Osteocyte (in vitro differentiated cells): ENCODE measurements at regions not wholly inside any gene's neighbourhood (a gene's known extent, or its start where the extent isn't known, plus 50 kb on each side); places are given as distances from the start of the nearest gene placed in this dataset.

Source experiments
- DNase-seq: peaks from one replicate; pipeline ENCODE4 v3.0.0; 2021; ENCODE audit warnings: mixed read lengths; ENCODE audit not compliant: unreplicated experiment; ENCODE audit errors: extremely low spot score
- H3K27ac Mint-ChIP-seq: one replicate; pipeline ENCODE4 v1.8.0; 2021; ENCODE audit warnings: mild to moderate bottlenecking, mixed read lengths; ENCODE audit not compliant: unreplicated experiment
- H3K27me3 Mint-ChIP-seq: one replicate; pipeline ENCODE4 v1.8.0; 2021; ENCODE audit warnings: mixed read lengths; ENCODE audit not compliant: unreplicated experiment
- H3K36me3 Mint-ChIP-seq: one replicate; pipeline ENCODE4 v1.8.0; 2021; ENCODE audit warnings: mixed read lengths; ENCODE audit not compliant: unreplicated experiment
- H3K4me1 Mint-ChIP-seq: one replicate; pipeline ENCODE4 v1.8.0; 2021; ENCODE audit warnings: mixed read lengths; ENCODE audit not compliant: unreplicated experiment
- H3K4me3 Mint-ChIP-seq: one replicate; pipeline ENCODE4 v1.8.0; 2021; ENCODE audit warnings: mild to moderate bottlenecking, moderate library complexity, mixed read lengths; ENCODE audit not compliant: unreplicated experiment
- H3K9me3 Mint-ChIP-seq: one replicate; pipeline ENCODE4 v1.8.0; 2021; ENCODE audit warnings: mixed read lengths; ENCODE audit not compliant: unreplicated experiment
- CTCF ChIP-seq: fragments of 200-600 bp; sonication (generic); IDR thresholded peaks from 2 replicates; pipeline ENCODE4 v1.5.0; 2021; ENCODE audit warnings: antibody characterized with exemption, mild to moderate bottlenecking, moderate library complexity

- Mint-ChIP-seq H3K4me3 (no peak overlapping the region), H3K9me3 (peaks cover 5% of the 10 kb centered on the region)
- no peak for DNase-seq
These were observed 754.9 kb upstream of the SLIT2 start for GRCh38 chr4:19496756-19497155.

DNA sequence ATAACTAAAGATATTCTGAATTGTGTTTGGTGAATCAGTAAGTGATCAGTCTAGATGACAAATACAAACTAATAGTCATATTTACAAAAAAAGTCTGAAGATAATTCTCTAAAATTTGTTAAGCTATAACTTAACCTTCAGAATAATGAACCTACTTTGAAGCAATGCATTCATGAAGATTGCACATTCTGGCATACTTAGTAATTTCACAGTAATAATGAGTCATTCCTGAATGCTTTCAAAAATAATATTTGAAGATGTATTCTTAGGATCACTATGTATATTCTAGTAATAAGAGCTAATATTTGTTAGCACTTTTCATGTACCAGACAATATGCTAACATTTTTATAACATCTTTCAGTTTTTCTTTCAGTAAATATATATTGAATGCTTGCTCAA lies 756.7 kb upstream of the SLIT2 start:
- no peak for DNase-seq
- peaks cover 11% of the 10 kb centered on the region for H3K4me1 Mint-ChIP-seq
- no peaks in the 10 kb centered on the region for H3K27me3 Mint-ChIP-seq
- H3K9me3 Mint-ChIP-seq, result peaks cover 5% of the 10 kb centered on the region
- TF ChIP-seq CTCF, result no peak
- H3K36me3 Mint-ChIP-seq, result no peaks in the 10 kb centered on the region
- no peak overlapping the region for H3K4me3 Mint-ChIP-seq
- H3K27ac Mint-ChIP-seq, result no peak overlapping the region

More at GRCh38 chr4:19496756-19497155, 754.9 kb upstream of the SLIT2 start:
- no peak for TF ChIP-seq CTCF
- Mint-ChIP-seq H3K4me1 (peaks cover 11% of the 10 kb centered on the region), H3K36me3 (no peaks in the 10 kb centered on the region), H3K27ac (no peak overlapping the region), H3K27me3 (no peaks in the 10 kb centered on the region)

DNA sequence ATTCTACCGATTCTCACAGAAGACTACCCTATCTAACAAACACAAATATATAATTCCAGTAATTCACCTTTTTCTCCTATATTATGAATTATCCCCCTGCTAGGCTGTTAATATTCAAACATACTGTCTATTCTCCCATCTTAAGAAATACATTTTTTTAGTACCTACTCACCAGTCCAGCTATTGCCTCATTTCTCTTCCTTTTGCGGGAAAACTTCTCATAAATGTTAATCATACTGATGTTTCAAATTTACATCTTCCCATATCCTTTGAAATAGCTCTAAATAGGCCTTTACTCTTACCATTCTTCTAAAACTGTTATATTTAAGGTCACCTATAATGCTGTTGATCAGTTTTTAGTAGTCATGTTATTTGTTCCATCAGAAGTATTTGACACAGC lies 759.1 kb upstream of the SLIT2 start:
- Mint-ChIP-seq H3K4me1 (peaks cover 11% of the 10 kb centered on the region), H3K36me3 (no peaks in the 10 kb centered on the region)
- no peak for DNase-seq

GRCh38 chr4:19486400-19486799 lies 765.3 kb upstream of the SLIT2 start:
- DNase-seq, result no peak
- Mint-ChIP-seq H3K27ac (no peak overlapping the region), H3K27me3 (no peaks in the 10 kb centered on the region), H3K36me3 (no peaks in the 10 kb centered on the region), H3K4me3 (no peak overlapping the region), H3K4me1 (no peaks in the 10 kb centered on the region), H3K9me3 (no peaks in the 10 kb centered on the region)
- peak; percentile 54 for TF ChIP-seq CTCF

More for the DNA sequence above, 759.1 kb upstream of the SLIT2 start:
- no peaks in the 10 kb centered on the region for H3K27me3 Mint-ChIP-seq
- H3K27ac Mint-ChIP-seq, result no peak overlapping the region
- no peak for TF ChIP-seq CTCF
- H3K9me3 Mint-ChIP-seq, result peaks cover 5% of the 10 kb centered on the region
- no peak overlapping the region for H3K4me3 Mint-ChIP-seq

DNA sequence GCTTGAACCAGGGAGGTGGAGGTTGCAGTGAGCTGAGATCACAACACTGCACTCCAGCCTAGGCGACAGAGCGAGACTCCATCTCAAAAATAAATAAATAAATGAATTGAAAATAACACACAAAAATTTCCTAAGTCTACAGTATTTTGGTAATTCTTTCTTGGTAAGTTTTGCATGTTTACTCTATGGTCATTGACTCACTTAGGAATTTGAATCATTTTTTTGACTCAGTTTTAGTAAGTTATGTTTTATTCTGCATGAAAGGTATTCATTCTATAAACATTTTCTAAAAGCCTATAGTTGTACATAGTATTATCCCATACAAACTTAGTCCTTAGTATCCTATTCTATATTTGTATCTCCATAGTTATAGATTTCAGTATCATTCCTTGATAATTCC lies 772.9 kb upstream of the SLIT2 start:
- H3K4me3 Mint-ChIP-seq, result no peak overlapping the region
- TF ChIP-seq CTCF, result no peak
- no peak overlapping the region for H3K27ac Mint-ChIP-seq
- no peaks in the 10 kb centered on the region for H3K27me3 Mint-ChIP-seq
- DNase-seq, result no peak
- no peaks in the 10 kb centered on the region for H3K36me3 Mint-ChIP-seq
- H3K9me3 Mint-ChIP-seq, result no peaks in the 10 kb centered on the region
- H3K4me1 Mint-ChIP-seq, result peaks cover 7% of the 10 kb centered on the region
